Activated naive CD8-positive, alpha-beta T cell (primary cell): ENCODE measurements at regions not wholly inside any gene's neighbourhood (a gene's known extent, or its start where the extent isn't known, plus 50 kb on each side); places are given as distances from the start of the nearest gene placed in this dataset.
A peak's percentile ranks its signal among the peaks of the same experiment; 100 is the strongest.

Experiments used
- H3K27ac Mint-ChIP-seq: one replicate; pipeline ENCODE4 v1.8.0; 2021; ENCODE audit warnings: mixed read lengths
- H3K27me3 Mint-ChIP-seq: one replicate; pipeline ENCODE4 v1.8.0; 2021; ENCODE audit warnings: mixed read lengths
- H3K36me3 Mint-ChIP-seq: one replicate; pipeline ENCODE4 v1.8.0; 2021; ENCODE audit warnings: mixed read lengths
- H3K4me1 Mint-ChIP-seq: one replicate; pipeline ENCODE4 v1.8.0; 2021; ENCODE audit warnings: low read depth, mixed read lengths
- H3K4me3 Mint-ChIP-seq: one replicate; pipeline ENCODE4 v1.8.0; 2021; ENCODE audit warnings: mild to moderate bottlenecking, mixed read lengths
- H3K9me3 Mint-ChIP-seq: one replicate; pipeline ENCODE4 v1.8.0; 2021; ENCODE audit warnings: low read depth, mixed read lengths

DNA sequence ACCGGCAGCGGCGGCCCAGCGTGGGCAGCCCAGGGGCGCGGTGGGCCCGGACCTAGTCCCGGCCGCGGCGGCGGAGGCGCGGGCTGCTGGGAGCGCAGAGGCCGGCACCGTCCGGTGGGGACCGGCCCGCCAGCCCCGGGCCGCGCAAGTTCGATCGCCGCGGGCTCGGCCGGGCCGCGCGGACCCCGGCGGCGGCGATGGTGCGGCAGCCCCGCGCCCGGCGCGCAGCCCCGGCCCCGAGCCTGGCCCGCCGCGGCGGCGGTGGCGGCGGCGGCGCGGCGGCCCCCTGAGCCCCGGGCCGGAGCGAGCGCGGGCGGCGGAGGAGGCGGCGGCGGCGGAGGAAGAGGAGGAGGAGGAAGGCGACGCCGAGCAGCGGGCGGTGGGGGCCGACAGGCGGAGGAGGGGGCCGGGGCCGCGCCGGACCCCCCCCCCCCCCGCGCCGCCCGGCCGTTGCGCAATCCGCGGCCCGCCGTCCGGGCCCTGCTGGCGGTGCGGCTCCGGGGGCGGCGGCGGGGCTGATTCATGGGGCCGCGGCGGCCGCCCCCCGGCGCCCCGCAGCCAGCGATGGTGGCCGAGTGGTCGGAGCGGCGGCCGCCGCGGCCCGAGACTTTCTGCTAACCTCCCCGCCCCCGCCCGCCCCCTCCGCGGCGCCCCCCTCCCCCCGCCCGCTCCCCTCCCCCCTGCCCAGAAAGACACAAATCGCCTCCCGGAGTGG lies 1251.9 kb downstream of the BRD1 start:
- Mint-ChIP-seq H3K9me3 (peaks cover 8% of the 10 kb centered on the region), H3K36me3 (peaks cover 5% of the 10 kb centered on the region), H3K27me3 (peaks cover 19% of the 10 kb centered on the region), H3K4me1 (peaks cover 2% of the 10 kb centered on the region), H3K27ac (no peak overlapping the region), H3K4me3 (no peak overlapping the region)

DNA sequence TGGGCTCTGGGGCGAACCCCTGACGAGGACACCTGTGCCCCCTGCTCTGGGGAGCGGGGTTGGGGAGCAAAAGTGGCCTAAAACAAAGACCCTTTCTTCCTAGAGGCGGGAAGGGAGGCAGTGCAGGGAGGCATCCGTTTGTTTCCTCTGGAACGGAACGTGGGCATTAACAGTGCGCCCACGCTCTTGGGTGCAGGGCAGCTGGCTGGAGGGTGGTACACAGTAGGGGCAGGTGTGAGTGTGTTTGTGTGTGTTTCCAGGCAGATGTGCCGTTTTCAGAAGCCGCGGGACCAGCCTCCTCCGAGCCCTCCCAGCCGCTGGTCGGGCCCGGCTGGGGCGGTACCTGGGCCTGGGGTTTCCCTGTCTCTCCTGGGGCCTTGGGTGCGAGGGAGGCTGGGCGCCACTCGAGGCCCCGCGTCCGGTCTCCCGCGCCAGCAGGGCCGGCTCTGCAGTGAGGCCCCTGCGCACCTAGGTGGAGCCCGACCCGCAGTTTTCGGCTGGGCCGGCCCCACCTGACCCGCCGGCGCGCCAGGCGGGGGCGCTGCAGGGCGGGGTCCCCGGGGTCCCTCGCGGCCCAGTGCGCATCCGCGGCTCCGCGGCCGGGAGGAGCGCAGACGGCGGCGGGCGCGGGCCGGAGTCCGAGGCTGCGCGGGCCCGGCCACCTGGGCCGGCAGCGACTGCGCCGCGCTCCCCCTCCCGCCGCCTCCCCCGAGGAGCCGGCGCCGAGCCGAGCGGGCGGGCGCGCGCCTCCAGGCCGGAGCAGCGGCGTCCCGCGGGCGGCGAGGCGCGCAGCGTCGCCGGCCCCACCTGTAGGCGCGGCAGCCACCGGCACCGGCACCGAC lies 1252.7 kb downstream of the BRD1 start:
- Mint-ChIP-seq H3K27ac (no peak overlapping the region), H3K27me3 (peaks cover 20% of the 10 kb centered on the region), H3K4me3 (peak overlapping the region; percentile 70), H3K9me3 (peaks cover 16% of the 10 kb centered on the region), H3K36me3 (peaks cover 5% of the 10 kb centered on the region), H3K4me1 (peaks cover 2% of the 10 kb centered on the region)

DNA sequence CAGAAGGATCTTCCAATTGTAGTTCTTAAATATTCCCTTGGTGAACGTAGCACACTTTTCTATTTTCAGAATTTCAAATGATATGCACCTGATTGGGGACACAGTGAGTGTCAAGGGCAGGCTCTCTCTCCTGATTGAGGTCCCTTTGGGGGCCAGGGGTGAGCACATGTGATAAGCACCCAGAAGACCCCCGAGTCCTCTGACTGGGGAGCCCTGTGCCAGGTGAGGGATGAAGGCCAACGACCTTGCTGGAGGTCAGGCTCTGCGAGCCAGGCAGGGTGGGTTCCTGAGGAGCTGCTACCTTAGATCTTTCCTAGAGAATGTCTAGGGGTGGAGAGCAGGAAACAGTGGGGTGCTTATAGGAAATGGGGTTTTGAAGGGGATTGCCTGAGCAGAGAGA lies 1253.9 kb downstream of the BRD1 start:
- Mint-ChIP-seq H3K27me3 (peaks cover 20% of the 10 kb centered on the region), H3K4me3 (no peak overlapping the region), H3K27ac (no peak overlapping the region), H3K9me3 (peaks cover 17% of the 10 kb centered on the region), H3K36me3 (peaks cover 5% of the 10 kb centered on the region), H3K4me1 (peaks cover 2% of the 10 kb centered on the region)

DNA sequence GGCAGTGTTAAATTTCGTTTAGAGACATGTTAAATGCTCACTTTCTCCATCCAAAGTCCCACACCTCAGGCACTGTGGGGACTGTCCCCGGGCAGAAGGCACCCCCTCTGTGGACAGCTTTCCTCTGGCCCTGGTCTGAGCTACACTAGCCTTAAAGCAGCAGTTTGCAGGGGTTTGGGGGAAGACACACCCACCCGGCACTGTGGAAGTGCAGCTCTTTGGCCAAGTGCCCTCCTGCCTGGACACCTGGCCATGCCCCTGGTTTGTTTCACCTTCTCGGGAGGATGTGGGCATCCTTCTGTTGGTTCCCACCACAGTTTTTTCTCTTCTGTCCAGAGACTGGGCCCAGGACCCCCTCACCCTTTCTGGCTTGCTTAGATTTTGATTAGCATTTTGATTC lies 1254.7 kb downstream of the BRD1 start:
- H3K27me3 Mint-ChIP-seq, result peaks cover 20% of the 10 kb centered on the region
- no peak overlapping the region for H3K27ac Mint-ChIP-seq
- H3K4me3 Mint-ChIP-seq, result no peak overlapping the region
- peaks cover 17% of the 10 kb centered on the region for H3K9me3 Mint-ChIP-seq
- peaks cover 5% of the 10 kb centered on the region for H3K36me3 Mint-ChIP-seq
- peaks cover 2% of the 10 kb centered on the region for H3K4me1 Mint-ChIP-seq

GRCh38 chr22:48570912-48571311 lies 1256.8 kb downstream of the BRD1 start:
- Mint-ChIP-seq H3K9me3 (peaks cover 17% of the 10 kb centered on the region), H3K4me1 (peaks cover 4% of the 10 kb centered on the region), H3K4me3 (no peak overlapping the region), H3K27ac (no peak overlapping the region), H3K27me3 (peaks cover 22% of the 10 kb centered on the region), H3K36me3 (peaks cover 5% of the 10 kb centered on the region)

- H3K9me3 Mint-ChIP-seq, result peaks cover 17% of the 10 kb centered on the region
- H3K27ac Mint-ChIP-seq, result no peak overlapping the region
- peaks cover 5% of the 10 kb centered on the region for H3K36me3 Mint-ChIP-seq
- no peak overlapping the region for H3K4me3 Mint-ChIP-seq
- H3K27me3 Mint-ChIP-seq, result peaks cover 20% of the 10 kb centered on the region
- H3K4me1 Mint-ChIP-seq, result peaks cover 3% of the 10 kb centered on the region
These were observed 1258.0 kb downstream of the BRD1 start for GRCh38 chr22:48569476-48570233.

- Mint-ChIP-seq H3K36me3 (peaks cover 5% of the 10 kb centered on the region), H3K9me3 (peaks cover 17% of the 10 kb centered on the region), H3K4me1 (peaks cover 2% of the 10 kb centered on the region), H3K27ac (no peak overlapping the region), H3K4me3 (no peak overlapping the region), H3K27me3 (peaks cover 17% of the 10 kb centered on the region)
These were observed 1258.8 kb downstream of the BRD1 start for GRCh38 chr22:48568736-48569330.

GRCh38 chr22:48567213-48567975 lies 1260.3 kb downstream of the BRD1 start:
- Mint-ChIP-seq H3K27ac (no peak overlapping the region), H3K9me3 (peaks cover 17% of the 10 kb centered on the region), H3K27me3 (peaks cover 10% of the 10 kb centered on the region), H3K36me3 (peaks cover 5% of the 10 kb centered on the region), H3K4me3 (no peak overlapping the region), H3K4me1 (peaks cover 2% of the 10 kb centered on the region)

- Mint-ChIP-seq H3K27me3 (peaks cover 10% of the 10 kb centered on the region), H3K4me3 (no peak overlapping the region), H3K4me1 (peaks cover 2% of the 10 kb centered on the region), H3K27ac (no peak overlapping the region), H3K9me3 (peaks cover 13% of the 10 kb centered on the region), H3K36me3 (peaks cover 2% of the 10 kb centered on the region)
These were observed 1260.9 kb downstream of the BRD1 start for GRCh38 chr22:48566741-48567140.

DNA sequence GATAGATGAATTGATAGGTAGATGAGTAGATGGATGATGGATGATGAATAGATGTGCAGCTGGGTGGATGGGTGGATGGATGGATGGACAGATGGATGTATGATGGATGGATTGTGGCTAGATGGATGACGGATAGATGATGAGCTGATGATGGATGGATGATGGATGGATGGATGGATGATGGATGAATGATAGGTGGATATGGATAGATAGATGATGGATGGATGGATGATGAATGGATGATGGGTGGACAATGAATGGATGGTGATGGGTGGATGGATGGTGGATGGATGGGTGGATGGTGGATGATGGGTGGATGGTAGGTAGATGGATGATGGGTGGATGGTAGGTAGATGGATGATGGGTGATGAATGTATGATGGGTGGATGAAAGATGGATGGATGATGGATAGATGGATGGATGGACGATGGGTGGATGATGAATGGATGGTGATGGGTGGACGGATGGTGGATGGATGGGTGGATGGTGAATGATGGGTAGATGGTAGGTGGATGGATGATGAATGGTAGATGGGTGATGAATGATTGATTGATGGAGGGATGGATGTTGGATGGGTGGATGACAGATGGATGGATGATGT lies 1261.7 kb downstream of the BRD1 start:
- H3K27ac Mint-ChIP-seq, result no peak overlapping the region
- no peaks in the 10 kb centered on the region for H3K36me3 Mint-ChIP-seq
- no peak overlapping the region for H3K4me3 Mint-ChIP-seq
- H3K4me1 Mint-ChIP-seq, result peaks cover 2% of the 10 kb centered on the region
- H3K9me3 Mint-ChIP-seq, result peaks cover 10% of the 10 kb centered on the region
- peaks cover 10% of the 10 kb centered on the region for H3K27me3 Mint-ChIP-seq

DNA sequence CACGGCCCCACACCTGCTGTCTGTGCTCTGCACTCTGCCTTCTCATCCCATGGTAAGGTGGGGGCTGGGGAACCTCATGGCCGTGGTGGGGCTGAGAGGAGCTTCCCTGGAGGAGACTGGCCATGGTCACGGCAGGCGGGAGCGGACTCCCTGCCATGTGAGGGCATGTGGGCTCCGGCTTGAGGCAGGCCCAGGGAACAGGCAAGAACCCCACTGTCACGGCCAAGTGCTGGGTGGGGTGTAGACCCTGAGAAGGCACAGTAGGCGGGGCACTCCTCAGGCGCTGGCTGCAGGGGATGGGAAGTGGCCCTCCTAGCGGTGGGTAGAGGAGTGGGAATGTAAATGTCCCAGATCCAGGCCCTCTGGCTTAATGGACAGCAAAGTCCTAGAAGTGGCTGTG lies 1262.7 kb downstream of the BRD1 start:
- Mint-ChIP-seq H3K27ac (no peak overlapping the region), H3K27me3 (peaks cover 9% of the 10 kb centered on the region), H3K4me3 (no peak overlapping the region), H3K4me1 (peaks cover 2% of the 10 kb centered on the region), H3K36me3 (no peaks in the 10 kb centered on the region), H3K9me3 (peaks cover 1% of the 10 kb centered on the region)

DNA sequence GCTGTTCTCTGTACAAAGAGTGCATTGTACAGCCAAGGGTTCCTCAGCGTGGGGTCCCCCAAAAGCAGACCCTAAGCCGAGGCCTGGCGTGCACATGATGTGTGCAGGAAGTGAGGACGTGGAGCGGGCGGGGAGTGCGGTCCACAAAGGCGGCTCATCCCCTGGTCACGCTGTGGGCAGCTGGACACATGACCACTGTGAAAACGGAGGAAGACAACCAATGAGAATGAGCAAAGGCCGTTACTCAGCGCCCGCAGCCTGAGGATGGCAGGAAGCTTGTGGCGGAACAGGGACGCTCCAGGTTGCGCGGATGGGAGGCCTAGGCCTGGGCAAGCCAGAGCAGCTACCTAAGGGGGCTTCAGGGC lies 1263.7 kb downstream of the BRD1 start:
- H3K36me3 Mint-ChIP-seq, result no peaks in the 10 kb centered on the region

DNA sequence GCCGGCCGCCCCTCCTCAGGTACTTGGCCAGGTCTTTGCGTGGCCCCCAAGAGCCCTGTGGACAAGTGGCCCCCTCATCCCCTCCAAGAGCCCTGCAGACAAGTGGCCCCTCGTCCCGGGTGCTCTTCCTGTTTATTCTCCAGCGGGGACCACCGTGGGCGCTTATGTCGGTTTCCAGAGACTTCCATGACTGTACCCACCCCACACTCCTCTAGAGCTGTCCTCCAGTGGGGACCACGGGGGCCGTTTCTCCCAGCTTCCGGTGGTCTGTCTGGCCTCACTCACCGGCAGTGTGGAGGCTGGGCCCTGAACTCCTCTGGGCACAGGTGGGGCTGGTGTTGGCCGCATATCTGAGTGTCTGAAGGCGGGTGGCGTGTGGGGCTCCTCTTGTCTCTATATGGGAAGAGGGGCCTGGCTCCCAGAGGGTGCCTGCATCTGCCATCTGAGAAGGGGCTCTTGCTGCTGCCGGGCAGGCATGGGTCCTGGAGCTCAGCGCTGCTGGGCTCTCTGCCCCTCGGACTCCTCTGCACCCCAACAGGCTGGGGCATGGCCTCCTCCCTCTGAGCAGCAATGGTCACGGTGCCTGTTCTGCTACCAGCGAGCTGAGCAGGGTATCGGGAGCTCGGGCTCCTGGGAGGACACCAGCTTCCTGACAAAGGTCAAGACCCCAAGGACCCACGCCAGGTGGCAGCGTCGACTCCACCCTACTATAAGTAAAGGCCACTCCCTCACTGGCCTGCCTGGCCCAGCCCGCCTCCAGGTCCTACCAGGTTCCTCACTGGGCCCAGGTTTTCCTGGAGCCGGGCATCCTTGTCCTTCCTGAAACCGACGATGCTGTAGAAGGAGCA lies 1264.3 kb downstream of the BRD1 start:
- H3K9me3 Mint-ChIP-seq, result no peaks in the 10 kb centered on the region
- H3K27ac Mint-ChIP-seq, result no peak overlapping the region
- no peaks in the 10 kb centered on the region for H3K36me3 Mint-ChIP-seq
- peaks cover 8% of the 10 kb centered on the region for H3K27me3 Mint-ChIP-seq
- H3K4me1 Mint-ChIP-seq, result peaks cover 2% of the 10 kb centered on the region
- H3K4me3 Mint-ChIP-seq, result no peak overlapping the region

More for the DNA sequence above, 1263.7 kb downstream of the BRD1 start:
- peaks cover 2% of the 10 kb centered on the region for H3K4me1 Mint-ChIP-seq
- peaks cover 9% of the 10 kb centered on the region for H3K27me3 Mint-ChIP-seq
- H3K9me3 Mint-ChIP-seq, result no peaks in the 10 kb centered on the region
- no peak overlapping the region for H3K27ac Mint-ChIP-seq
- no peak overlapping the region for H3K4me3 Mint-ChIP-seq
